SK-MEL-5 (cell line): ENCODE measurements at regions not wholly inside any gene's neighbourhood (a gene's known extent, or its start where the extent isn't known, plus 50 kb on each side); places are given as distances from the start of the nearest gene placed in this dataset.

ENCODE experiments used
- DNase-seq: peaks from one replicate; pipeline ENCODE4 v3.0.0-alpha.2; 2016; ENCODE audit warnings: low read depth, low spot score
- in situ Hi-C: cut with HindIII; loops from 2 replicates; pipeline ENCODE4 v1.10.0; 2016; ENCODE audit warnings: low sequenced_read_pairs, high pct_unique_total_duplicates, low pct_unique_long_range_greater_than_20kb

- no peak for DNase-seq
- in situ Hi-C loops, result no loop called here
Observed at GRCh38 chr11:76298255-76298654, 82.7 kb downstream of the THAP12 start.

GRCh38 chr11:76296731-76297542 is 84.0 kb downstream of the THAP12 start:
- no peak for DNase-seq
- in situ Hi-C loops, result no loop called here

GRCh38 chr11:76293189-76293631 is 86.9 kb upstream of the WNT11 start:
- in situ Hi-C loops, result no loop called here
- no peak for DNase-seq

GRCh38 chr11:76292583-76293188 is 86.4 kb upstream of the WNT11 start:
- DNase-seq, result no peak
- in situ Hi-C loops, result no loop called here

- DNase-seq, result no peak
- in situ Hi-C loops, result no loop called here
Observed at GRCh38 chr11:76291576-76292526, 85.5 kb upstream of the WNT11 start.

- in situ Hi-C loops, result no loop called here
- DNase-seq, result no peak
Observed at GRCh38 chr11:76288166-76288980, 82.1 kb upstream of the WNT11 start.

GRCh38 chr11:76287227-76287626 is 80.9 kb upstream of the WNT11 start:
- no peak for DNase-seq
- in situ Hi-C loops, result no loop called here

- no peak for DNase-seq
- in situ Hi-C loops, result no loop called here
Observed at GRCh38 chr11:76285397-76286104, 79.2 kb upstream of the WNT11 start.

GRCh38 chr11:76284161-76284560 is 77.9 kb upstream of the WNT11 start:
- in situ Hi-C loops, result no loop called here
- no peak for DNase-seq

- in situ Hi-C loops, result no loop called here
- DNase-seq, result no peak
Observed at GRCh38 chr11:76282811-76283595, 76.7 kb upstream of the WNT11 start.

GRCh38 chr11:76282172-76282571 is 75.9 kb upstream of the WNT11 start:
- in situ Hi-C loops, result no loop called here
- DNase-seq, result no peak

- DNase-seq, result no peak
- in situ Hi-C loops, result no loop called here
Observed at GRCh38 chr11:76281558-76281906, 75.2 kb upstream of the WNT11 start.

- in situ Hi-C loops, result no loop called here
- DNase-seq, result no peak
Observed at GRCh38 chr11:76280882-76281557, 74.7 kb upstream of the WNT11 start.

- in situ Hi-C loops, result no loop called here
- no peak for DNase-seq
Observed at GRCh38 chr11:76280151-76280881, 74.0 kb upstream of the WNT11 start.

- no peak for DNase-seq
- in situ Hi-C loops, result no loop called here
Observed at GRCh38 chr11:76279646-76280045, 73.3 kb upstream of the WNT11 start.
